Natural killer cell (primary cell): ENCODE measurements at regions not wholly inside any gene's neighbourhood (a gene's known extent, or its start where the extent isn't known, plus 50 kb on each side); places are given as distances from the start of the nearest gene placed in this dataset.

Source experiments
- ATAC-seq, 3 donors: fragments of 150-1000 bp in 2 of 3; fragments of 200-7000 bp in 1 of 3; cut with Tn5 transposase; 1 replicate in 1 of 3; 2 replicates in 2 of 3; pipeline ENCODE4 v1.10.0; 2021; ENCODE audit warnings: mild to moderate bottlenecking in 2 of 3, moderate library complexity in 2 of 3
- DNase-seq, 2 donors: peaks; one replicate each; pipeline versions ENCODE4 v3.0.0 to v3.0.0-alpha.2; 2013 to 2021; ENCODE audit warnings: mixed read lengths in 1 of 2
- H3K27ac ChIP-seq: one replicate; pipeline ENCODE4 v1.5.1; 2013; ENCODE audit warnings: mild to moderate bottlenecking, low read length
- H3K27me3 ChIP-seq: one replicate; pipeline ENCODE4 v1.6.1; 2013; ENCODE audit warnings: low read length; ENCODE audit not compliant: control insufficient read depth, insufficient read depth
- H3K36me3 ChIP-seq: one replicate; pipeline ENCODE4 v1.6.1; 2013; ENCODE audit warnings: low read length; ENCODE audit not compliant: control insufficient read depth, insufficient read depth
- H3K4me1 ChIP-seq: one replicate; pipeline ENCODE4 v1.6.1; 2013; ENCODE audit warnings: low read length; ENCODE audit not compliant: control insufficient read depth, insufficient read depth
- H3K4me3 ChIP-seq: one replicate; pipeline ENCODE4 v1.5.1; 2013; ENCODE audit warnings: low read length
- H3K9me3 ChIP-seq: one replicate; pipeline ENCODE4 v1.6.1; 2013; ENCODE audit warnings: low read length; ENCODE audit not compliant: control insufficient read depth, insufficient read depth
- H3K27ac Mint-ChIP-seq, 2 donors: one replicate each; pipeline ENCODE4 v1.8.0; 2022; ENCODE audit warnings: mild to moderate bottlenecking in 2 of 2, mixed read lengths in 2 of 2, moderate library complexity in 1 of 2
- H3K27me3 Mint-ChIP-seq, 2 donors: one replicate each; pipeline ENCODE4 v1.8.0; 2022; ENCODE audit warnings: low read depth in 2 of 2, mixed read lengths in 2 of 2
- H3K36me3 Mint-ChIP-seq: one replicate; pipeline ENCODE4 v1.8.0; 2022; ENCODE audit warnings: mixed read lengths
- H3K4me1 Mint-ChIP-seq, 2 donors: one replicate each; pipeline ENCODE4 v1.8.0; 2022; ENCODE audit warnings: mixed read lengths in 2 of 2
- H3K4me3 Mint-ChIP-seq: one replicate; pipeline ENCODE4 v1.8.0; 2022; ENCODE audit warnings: mild to moderate bottlenecking, moderate library complexity, mixed read lengths
- H3K9me3 Mint-ChIP-seq, 2 donors: one replicate each; pipeline ENCODE4 v1.8.0; 2022; ENCODE audit warnings: mixed read lengths in 2 of 2
- CTCF ChIP-seq: fragments of 200-600 bp; IDR thresholded peaks from one replicate; pipeline ENCODE4 v1.8.0; 2022; ENCODE audit warnings: antibody characterized with exemption
- WGBS: methylation state at CpG from one replicate; pipeline ENCODE4 v1.1.7; 2013; ENCODE audit warnings: missing lambda C conversion rate; ENCODE audit not compliant: insufficient coverage; 5-methylcytosine and 5-hydroxymethylcytosine counted together
- intact Hi-C: fragments of 100-400 bp; cut with micrococcal nuclease; formaldehyde crosslinking; loops from one replicate; pipeline ENCODE4 v1.14.2; 2022

GRCh38 chr1:106789686-106790085 lies 266.8 kb upstream of the PRMT6 start:
- Mint-ChIP-seq H3K4me3 (no peak overlapping the region), H3K27ac (no peak overlapping the region), H3K9me3 (peaks cover 14 to 15% of the 10 kb centered on the region in 2 donors), H3K27me3 (no peaks in the 10 kb centered on the region), H3K36me3 (no peaks in the 10 kb centered on the region), H3K4me1 (no peaks in the 10 kb centered on the region)
- no peaks in the 10 kb centered on the region for H3K36me3 ChIP-seq
- H3K27me3 ChIP-seq: no peaks in the 10 kb centered on the region
- intact Hi-C loops: no loop called here
- DNase-seq (no peak), ATAC-seq (no peak)
- no peaks in the 10 kb centered on the region for H3K4me1 ChIP-seq
- H3K27ac ChIP-seq: no peak overlapping the region
- H3K4me3 ChIP-seq: no peak overlapping the region
- no CpG with 5 or more reads among the region's 2 CpGs for WGBS
- no peaks in the 10 kb centered on the region for H3K9me3 ChIP-seq
- TF ChIP-seq CTCF: no peak

- no peak for TF ChIP-seq CTCF
- Histone ChIP-seq H3K36me3 (no peaks in the 10 kb centered on the region), H3K9me3 (no peaks in the 10 kb centered on the region), H3K4me1 (no peaks in the 10 kb centered on the region), H3K27me3 (no peaks in the 10 kb centered on the region), H3K4me3 (no peak overlapping the region), H3K27ac (no peak overlapping the region)
- DNase-seq (no peak), ATAC-seq (no peak)
- Mint-ChIP-seq H3K36me3 (no peaks in the 10 kb centered on the region), H3K9me3 (peaks cover 11 to 13% of the 10 kb centered on the region in 2 donors), H3K4me3 (no peak overlapping the region), H3K4me1 (no peaks in the 10 kb centered on the region), H3K27me3 (no peaks in the 10 kb centered on the region), H3K27ac (no peak overlapping the region)
- intact Hi-C loops: no loop called here
- 89% methylated on average over 10 of the region's 11 CpGs for WGBS
These were observed 265.4 kb upstream of the PRMT6 start for GRCh38 chr1:106791041-106791440.

GRCh38 chr1:106793651-106794050 lies 262.8 kb upstream of the PRMT6 start:
- Histone ChIP-seq H3K27me3 (no peaks in the 10 kb centered on the region), H3K36me3 (no peaks in the 10 kb centered on the region), H3K4me3 (no peak overlapping the region), H3K27ac (no peak overlapping the region), H3K9me3 (no peaks in the 10 kb centered on the region), H3K4me1 (no peaks in the 10 kb centered on the region)
- TF ChIP-seq CTCF: no peak
- no peaks in the 10 kb centered on the region for H3K36me3 Mint-ChIP-seq
- intact Hi-C loops: no loop called here
- no peak overlapping the region for H3K4me3 Mint-ChIP-seq
- no peaks in the 10 kb centered on the region for H3K27me3 Mint-ChIP-seq
- ATAC-seq (no peak), DNase-seq (no peak)
- no peaks in the 10 kb centered on the region for H3K4me1 Mint-ChIP-seq
- peaks cover 4 to 13% of the 10 kb centered on the region in 2 donors for H3K9me3 Mint-ChIP-seq
- WGBS: 94% methylated on average over 1 of the region's 2 CpGs
- no peak overlapping the region for H3K27ac Mint-ChIP-seq

GRCh38 chr1:106798991-106799390 lies 257.5 kb upstream of the PRMT6 start:
- Histone ChIP-seq H3K4me3 (no peak overlapping the region), H3K27ac (no peak overlapping the region), H3K9me3 (no peaks in the 10 kb centered on the region), H3K36me3 (no peaks in the 10 kb centered on the region), H3K4me1 (no peaks in the 10 kb centered on the region), H3K27me3 (no peaks in the 10 kb centered on the region)
- DNase-seq (no peak), ATAC-seq (no peak)
- no peak overlapping the region for H3K27ac Mint-ChIP-seq
- H3K27me3 Mint-ChIP-seq: no peaks in the 10 kb centered on the region
- intact Hi-C loops: no loop called here
- no peak overlapping the region for H3K4me3 Mint-ChIP-seq
- 72% methylated on average over 4 of the region's 4 CpGs for WGBS
- no peaks in the 10 kb centered on the region for H3K36me3 Mint-ChIP-seq
- peaks cover 9 to 17% of the 10 kb centered on the region in 2 donors for H3K9me3 Mint-ChIP-seq
- TF ChIP-seq CTCF: no peak
- no peaks in the 10 kb centered on the region for H3K4me1 Mint-ChIP-seq
